Gastrocnemius medialis (tissue), 4 donors: ENCODE measurements at regions not wholly inside any gene's neighbourhood (a gene's known extent, or its start where the extent isn't known, plus 50 kb on each side); places are given as distances from the start of the nearest gene placed in this dataset.

Experiments used
- CTCF ChIP-seq, 5 experiments: fragments of 450-650 bp in 3 of 5; fragments of 200-600 bp in 2 of 5; sonication (generic) in 2 of 5; IDR thresholded peaks in 4 of 5; conservative IDR thresholded peaks in 1 of 5; 1 replicate in 4 of 5; 2 replicates in 1 of 5; pipeline ENCODE4 v1.5.1; 2016 to 2019; ENCODE audit warnings: antibody characterized with exemption in 5 of 5, mild to moderate bottlenecking in 3 of 5, moderate library complexity in 3 of 5
- POLR2A ChIP-seq, 2 donors: fragments of 450-650 bp; IDR thresholded peaks; one replicate each; pipeline ENCODE4 v1.6.1; 2017; ENCODE audit warnings: antibody characterized with exemption in 2 of 2, mild to moderate bottlenecking in 2 of 2, moderate library complexity in 2 of 2

GRCh38 chrX:130529531-130529930 lies 127.7 kb downstream of the RBMX2 start:
- TF ChIP-seq CTCF (IDR thresholded peaks at IDR 0.05 in 4 of 5, conservative IDR thresholded peaks at IDR 0.05 in 1 of 5) (no peak), POLR2A (IDR thresholded peaks at IDR 0.05) (no peak)
